Astrocyte of the cerebellum (primary cell): ENCODE measurements at regions not wholly inside any gene's neighbourhood (a gene's known extent, or its start where the extent isn't known, plus 50 kb on each side); places are given as distances from the start of the nearest gene placed in this dataset.

Experiments used
- DNase-seq: peaks from one replicate; pipeline ENCODE4 v3.0.0-alpha.2; 2011; ENCODE audit warnings: low read depth
- H3K4me3 ChIP-seq: 2 replicates; pipeline ENCODE4 v1.5.1; 2011; ENCODE audit warnings: mild to moderate bottlenecking, low read depth, low read length, moderate library complexity
- CTCF ChIP-seq: IDR thresholded peaks from 2 replicates; pipeline ENCODE4 v1.5.1; 2012; ENCODE audit warnings: low read length, low read depth, moderate library complexity, mild to moderate bottlenecking; ENCODE audit errors: missing control alignments
- in situ Hi-C: cut with HindIII; loops from 2 replicates; pipeline ENCODE4 v1.10.0; 2017; ENCODE audit warnings: low sequenced_read_pairs

GRCh38 chrX:113954297-113954696 lies 629.6 kb upstream of the HTR2C start:
- no peak for DNase-seq
- in situ Hi-C loops, result no loop called here
- H3K4me3 ChIP-seq, result no peak overlapping the region
- TF ChIP-seq CTCF, result no peak

- no peak overlapping the region for H3K4me3 ChIP-seq
- DNase-seq, result no peak
- in situ Hi-C loops, result no loop called here
- no peak for TF ChIP-seq CTCF
Measured at GRCh38 chrX:113950081-113950678, 633.7 kb upstream of the HTR2C start.

- in situ Hi-C loops, result no loop called here
- no peak for DNase-seq
- no peak overlapping the region for H3K4me3 ChIP-seq
- TF ChIP-seq CTCF, result no peak
Measured at GRCh38 chrX:113947548-113947947, 636.3 kb upstream of the HTR2C start.

- H3K4me3 ChIP-seq, result no peak overlapping the region
- no peak for DNase-seq
- no peak for TF ChIP-seq CTCF
- in situ Hi-C loops, result no loop called here
Measured at GRCh38 chrX:113935518-113935917, 648.4 kb upstream of the HTR2C start.

GRCh38 chrX:113933931-113934330 lies 650.0 kb upstream of the HTR2C start:
- in situ Hi-C loops, result no loop called here
- no peak for DNase-seq
- H3K4me3 ChIP-seq, result no peak overlapping the region
- no peak for TF ChIP-seq CTCF

GRCh38 chrX:113929004-113929403 lies 654.9 kb upstream of the HTR2C start:
- peak; percentile 5 for DNase-seq
- in situ Hi-C loops, result no loop called here
- no peak overlapping the region for H3K4me3 ChIP-seq
- TF ChIP-seq CTCF, result peak; percentile 52

- in situ Hi-C loops, result no loop called here
- no peak for TF ChIP-seq CTCF
- no peak overlapping the region for H3K4me3 ChIP-seq
- DNase-seq, result no peak
Measured at GRCh38 chrX:113920661-113921060, 663.2 kb upstream of the HTR2C start.
